LoVo (cell line): ENCODE measurements at regions not wholly inside any gene's neighbourhood (a gene's known extent, or its start where the extent isn't known, plus 50 kb on each side); places are given as distances from the start of the nearest gene placed in this dataset.
A peak's percentile ranks its signal among the peaks of the same experiment; 100 is the strongest.
"Not testable (repeated sequence)": the region's sequence is repeated elsewhere in the genome, so short reads cannot be mapped to it uniquely, and the experiment has no call there.

Experiments
- DNase-seq: peaks from one replicate; pipeline ENCODE4 v3.0.0-alpha.2; 2016; ENCODE audit warnings: low spot score

- DNase-seq = no peak
Measured at GRCh38 chr2:53490659-53491058, 276.9 kb upstream of the CHAC2 start.

GRCh38 chr2:53486185-53486899 is 281.3 kb upstream of the CHAC2 start:
- not testable (repeated sequence) for DNase-seq

GRCh38 chr2:53485021-53485728 is 282.4 kb upstream of the CHAC2 start:
- DNase-seq = no peak

- no peak for DNase-seq
Measured at GRCh38 chr2:53484531-53484930, 283.1 kb upstream of the CHAC2 start.

- no peak for DNase-seq
Measured at GRCh38 chr2:53477517-53477916, 290.1 kb upstream of the CHAC2 start.

GRCh38 chr2:53476834-53477233 is 290.8 kb upstream of the CHAC2 start:
- no peak for DNase-seq

GRCh38 chr2:53475766-53476165 is 291.8 kb upstream of the CHAC2 start:
- no peak for DNase-seq

GRCh38 chr2:53475321-53475720 is 292.3 kb upstream of the CHAC2 start:
- DNase-seq = no peak

- no peak for DNase-seq
Measured at GRCh38 chr2:53474914-53475313, 292.7 kb upstream of the CHAC2 start.

GRCh38 chr2:53473775-53474311 is 293.8 kb upstream of the CHAC2 start:
- DNase-seq = no peak

GRCh38 chr2:53473236-53473635 is 294.4 kb upstream of the CHAC2 start:
- no peak for DNase-seq

GRCh38 chr2:53467467-53468180 is 300.0 kb upstream of the CHAC2 start:
- no peak for DNase-seq

- DNase-seq = no peak
Measured at GRCh38 chr2:53463806-53464726, 303.5 kb upstream of the CHAC2 start.

- DNase-seq = no peak
Measured at GRCh38 chr2:53460937-53461336, 306.7 kb upstream of the CHAC2 start.

GRCh38 chr2:53460347-53460746 is 307.3 kb upstream of the CHAC2 start:
- DNase-seq = peak; percentile 6

GRCh38 chr2:53455094-53455493 is 312.5 kb upstream of the CHAC2 start:
- DNase-seq = no peak

GRCh38 chr2:53452957-53453748 is 314.5 kb upstream of the CHAC2 start:
- DNase-seq = no peak

GRCh38 chr2:53452400-53452799 is 315.2 kb upstream of the CHAC2 start:
- no peak for DNase-seq

- no peak for DNase-seq
Measured at GRCh38 chr2:53450923-53451322, 316.7 kb upstream of the CHAC2 start.

GRCh38 chr2:53448591-53448990 is 319.0 kb upstream of the CHAC2 start:
- no peak for DNase-seq

- no peak for DNase-seq
Measured at GRCh38 chr2:53448086-53448485, 319.5 kb upstream of the CHAC2 start.
